GM12892 (cell line): ENCODE measurements at regions not wholly inside any gene's neighbourhood (a gene's known extent, or its start where the extent isn't known, plus 50 kb on each side); places are given as distances from the start of the nearest gene placed in this dataset.

Source experiments
- POLR2AphosphoS5 ChIP-seq: IDR thresholded peaks from 2 replicates; pipeline ENCODE4 v1.6.1; 2011; ENCODE audit warnings: low read depth, low read length, control low read depth
- TAF1 ChIP-seq: IDR thresholded peaks from 2 replicates; pipeline ENCODE4 v1.6.1; 2011; ENCODE audit warnings: low read depth, mild to moderate bottlenecking, control low read depth, low read length, borderline replicate concordance

DNA sequence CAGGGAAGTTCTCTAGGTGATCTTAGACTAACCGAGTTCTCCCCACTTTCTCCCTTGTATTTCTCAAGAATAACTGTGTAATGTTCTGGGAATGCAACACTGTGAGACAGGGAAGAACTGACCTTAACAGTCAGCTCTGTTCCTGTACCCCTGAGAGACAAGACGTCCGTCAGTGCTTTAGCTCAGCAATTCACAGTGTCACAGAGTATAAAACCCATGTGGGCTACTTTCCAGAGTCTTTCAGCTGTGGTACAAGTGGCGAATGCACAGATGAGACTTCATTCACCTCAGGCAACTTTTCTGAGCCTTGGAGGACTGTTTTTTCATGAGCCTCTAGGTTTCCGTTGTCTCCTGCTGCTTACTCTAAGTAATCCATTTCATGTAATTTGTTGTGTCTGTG, 458.8 kb downstream of the SPATA31D1 start:
- TF ChIP-seq TAF1 (no peak), POLR2AphosphoS5 (no peak)
